Nephron progenitor cell (in vitro differentiated cells): ENCODE measurements at regions not wholly inside any gene's neighbourhood (a gene's known extent, or its start where the extent isn't known, plus 50 kb on each side); places are given as distances from the start of the nearest gene placed in this dataset.

Experiments used
- DNase-seq: peaks from one replicate; pipeline ENCODE4 v3.0.0; 2021
- H3K27ac Mint-ChIP-seq: 2 replicates; pipeline ENCODE4 v1.8.0; 2021; ENCODE audit warnings: mild to moderate bottlenecking, moderate library complexity, mixed read lengths
- H3K27me3 Mint-ChIP-seq: 2 replicates; pipeline ENCODE4 v1.8.0; 2021; ENCODE audit warnings: mild to moderate bottlenecking, low read depth, mixed read lengths; ENCODE audit not compliant: poor library complexity
- H3K36me3 Mint-ChIP-seq: 2 replicates; pipeline ENCODE4 v1.8.0; 2021; ENCODE audit warnings: low read depth, mixed read lengths
- H3K4me1 Mint-ChIP-seq: 2 replicates; pipeline ENCODE4 v1.8.0; 2021; ENCODE audit warnings: mixed read lengths
- H3K4me3 Mint-ChIP-seq: 2 replicates; pipeline ENCODE4 v1.8.0; 2021; ENCODE audit warnings: mild to moderate bottlenecking, moderate library complexity, mixed read lengths
- H3K9me3 Mint-ChIP-seq: 2 replicates; pipeline ENCODE4 v1.8.0; 2021; ENCODE audit warnings: mild to moderate bottlenecking, moderate library complexity, mixed read lengths
- CTCF ChIP-seq: fragments of 200-600 bp; sonication (generic); IDR thresholded peaks from 2 replicates; pipeline ENCODE4 v1.5.0; 2021; ENCODE audit warnings: antibody characterized with exemption

GRCh38 chr2:38473333-38474005 lies 96.4 kb upstream of the ATL2 start:
- no peak overlapping the region for H3K27ac Mint-ChIP-seq

GRCh38 chr2:38470115-38470514 lies 93.0 kb upstream of the ATL2 start:
- H3K4me1 Mint-ChIP-seq, result peaks cover 23% of the 10 kb centered on the region
- H3K36me3 Mint-ChIP-seq, result no peaks in the 10 kb centered on the region
- no peak overlapping the region for H3K4me3 Mint-ChIP-seq
- DNase-seq, result no peak
- no peak for TF ChIP-seq CTCF
- H3K27me3 Mint-ChIP-seq, result peaks cover 23% of the 10 kb centered on the region
- H3K9me3 Mint-ChIP-seq, result no peaks in the 10 kb centered on the region
- H3K27ac Mint-ChIP-seq, result no peak overlapping the region

More at GRCh38 chr2:38473333-38474005, 96.4 kb upstream of the ATL2 start:
- H3K27me3 Mint-ChIP-seq, result peaks cover 23% of the 10 kb centered on the region
- no peaks in the 10 kb centered on the region for H3K36me3 Mint-ChIP-seq
- H3K4me3 Mint-ChIP-seq, result no peak overlapping the region
- no peaks in the 10 kb centered on the region for H3K9me3 Mint-ChIP-seq
- TF ChIP-seq CTCF, result no peak
- H3K4me1 Mint-ChIP-seq, result peaks cover 6% of the 10 kb centered on the region
- no peak for DNase-seq

- TF ChIP-seq CTCF, result no peak
- Mint-ChIP-seq H3K4me3 (no peak overlapping the region), H3K36me3 (no peaks in the 10 kb centered on the region), H3K27me3 (peaks cover 12% of the 10 kb centered on the region), H3K4me1 (peaks cover 23% of the 10 kb centered on the region), H3K27ac (peak overlapping the region; percentile 30), H3K9me3 (no peaks in the 10 kb centered on the region)
- DNase-seq, result no peak
These were observed 90.8 kb upstream of the ATL2 start for GRCh38 chr2:38467768-38468455.

GRCh38 chr2:38466876-38467767 lies 90.0 kb upstream of the ATL2 start:
- no peaks in the 10 kb centered on the region for H3K36me3 Mint-ChIP-seq
- peaks cover 9% of the 10 kb centered on the region for H3K27me3 Mint-ChIP-seq
- DNase-seq, result no peak
- H3K4me3 Mint-ChIP-seq, result no peak overlapping the region
- TF ChIP-seq CTCF, result no peak
- H3K9me3 Mint-ChIP-seq, result no peaks in the 10 kb centered on the region
- H3K27ac Mint-ChIP-seq, result peak overlapping the region; percentile 69
- H3K4me1 Mint-ChIP-seq, result peaks cover 27% of the 10 kb centered on the region

- Mint-ChIP-seq H3K4me1 (peaks cover 27% of the 10 kb centered on the region), H3K27ac (no peak overlapping the region), H3K36me3 (no peaks in the 10 kb centered on the region), H3K4me3 (no peak overlapping the region), H3K27me3 (peaks cover 9% of the 10 kb centered on the region), H3K9me3 (no peaks in the 10 kb centered on the region)
- no peak for DNase-seq
- no peak for TF ChIP-seq CTCF
These were observed 89.3 kb upstream of the ATL2 start for GRCh38 chr2:38466409-38466808.
